ENCODE measurements at regions not wholly inside any gene's neighbourhood (a gene's known extent, or its start where the extent isn't known, plus 50 kb on each side); places are given as distances from the start of the nearest gene placed in this dataset.

DNA sequence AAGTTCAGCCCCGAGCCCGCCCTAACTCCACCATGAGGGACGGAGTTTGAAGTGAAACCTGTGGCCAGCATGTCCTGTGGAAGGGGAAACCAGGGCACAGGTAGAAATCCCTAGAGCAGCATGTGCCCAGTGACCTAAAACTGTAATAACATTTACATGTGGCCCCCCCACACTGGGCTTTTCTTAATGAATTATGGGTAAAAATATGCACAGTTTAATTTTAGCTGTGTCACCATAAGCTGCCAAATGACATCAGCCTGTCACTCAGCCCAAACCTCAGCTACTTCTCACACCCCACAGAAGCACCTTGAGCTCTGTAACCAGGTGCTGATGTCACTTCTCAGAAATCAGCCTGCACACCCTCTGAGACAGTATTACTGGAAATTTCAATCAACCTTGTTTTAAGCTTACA is 50.0 kb upstream of the SLC19A1 start:
- peak; percentile 75 for DNase-seq

DNA sequence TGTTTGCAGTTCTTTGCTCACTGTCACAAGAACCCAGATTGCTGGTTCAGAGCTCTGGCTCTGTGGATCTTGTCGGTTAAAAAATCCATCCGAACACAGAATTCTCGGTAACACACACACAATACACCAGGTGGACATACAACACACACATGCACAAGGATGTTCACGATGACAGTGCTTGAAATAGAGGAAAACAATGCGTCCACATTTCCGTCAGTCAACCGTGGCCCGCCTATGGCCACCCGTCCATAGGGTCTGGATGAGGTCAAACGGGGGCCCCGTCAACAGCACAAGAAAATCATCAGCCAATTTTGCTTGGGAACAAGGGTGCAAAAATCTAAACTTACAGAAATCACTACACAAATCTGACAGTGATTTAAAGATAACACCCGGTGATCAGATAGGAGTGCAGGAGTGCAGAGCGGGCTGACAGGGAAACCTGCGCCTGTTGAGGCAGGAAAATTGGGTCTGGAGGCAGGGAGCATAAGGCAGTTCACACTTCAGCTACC is 50.4 kb upstream of the SLC19A1 start:
- no peak for DNase-seq

DNA sequence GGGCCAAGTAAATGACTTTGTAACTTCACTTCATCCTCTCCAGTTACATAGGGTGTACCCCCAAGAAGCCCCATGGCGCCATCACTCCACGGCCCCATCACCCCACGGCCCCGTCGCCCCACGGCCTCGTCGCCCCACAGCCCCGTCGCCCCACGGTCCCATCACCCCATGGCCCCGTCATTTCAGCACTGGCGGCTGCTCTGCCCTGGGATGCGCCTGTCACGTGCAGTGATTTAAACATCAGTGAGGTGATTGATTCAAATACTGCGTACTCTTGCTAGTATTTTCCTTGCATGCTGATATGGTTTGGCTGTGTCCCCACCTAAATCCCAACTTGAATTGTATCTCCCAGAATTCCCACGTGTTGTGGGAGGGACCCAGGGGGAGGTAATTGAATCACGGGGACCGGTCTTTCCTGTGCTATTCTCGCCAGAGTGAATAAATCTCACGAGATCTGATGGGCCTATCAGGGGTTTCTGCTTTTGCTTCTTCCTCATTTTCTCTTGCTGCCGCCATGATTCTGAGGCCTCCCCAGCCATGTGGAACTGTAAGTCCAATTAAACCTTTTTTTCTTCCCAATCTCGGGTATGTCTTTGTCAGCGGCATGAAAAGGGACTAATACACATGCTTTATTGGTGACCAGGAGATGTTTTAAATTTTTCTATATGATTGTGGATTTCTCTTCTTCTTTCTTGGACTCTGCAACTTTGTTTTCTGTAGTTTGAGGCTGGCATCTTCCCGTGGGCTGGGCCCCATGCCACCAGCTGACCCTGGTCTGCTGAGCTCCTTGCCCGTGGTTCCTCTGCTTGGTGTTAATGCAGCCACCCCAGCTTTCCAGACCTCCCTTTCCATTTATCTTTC is 50.1 kb upstream of the PCBP3 start:
- no peak for DNase-seq
